Nephron progenitor cell (in vitro differentiated cells): ENCODE measurements at regions not wholly inside any gene's neighbourhood (a gene's known extent, or its start where the extent isn't known, plus 50 kb on each side); places are given as distances from the start of the nearest gene placed in this dataset.
"Not testable (repeated sequence)": the region's sequence is repeated elsewhere in the genome, so short reads cannot be mapped to it uniquely, and the experiment has no call there.

ENCODE experiments used
- DNase-seq: peaks from one replicate; pipeline ENCODE4 v3.0.0; 2021
- H3K27ac Mint-ChIP-seq: 2 replicates; pipeline ENCODE4 v1.8.0; 2021; ENCODE audit warnings: mild to moderate bottlenecking, moderate library complexity, mixed read lengths
- H3K27me3 Mint-ChIP-seq: 2 replicates; pipeline ENCODE4 v1.8.0; 2021; ENCODE audit warnings: mild to moderate bottlenecking, low read depth, mixed read lengths; ENCODE audit not compliant: poor library complexity
- H3K36me3 Mint-ChIP-seq: 2 replicates; pipeline ENCODE4 v1.8.0; 2021; ENCODE audit warnings: low read depth, mixed read lengths
- H3K4me1 Mint-ChIP-seq: 2 replicates; pipeline ENCODE4 v1.8.0; 2021; ENCODE audit warnings: mixed read lengths
- H3K4me3 Mint-ChIP-seq: 2 replicates; pipeline ENCODE4 v1.8.0; 2021; ENCODE audit warnings: mild to moderate bottlenecking, moderate library complexity, mixed read lengths
- H3K9me3 Mint-ChIP-seq: 2 replicates; pipeline ENCODE4 v1.8.0; 2021; ENCODE audit warnings: mild to moderate bottlenecking, moderate library complexity, mixed read lengths
- CTCF ChIP-seq: fragments of 200-600 bp; sonication (generic); IDR thresholded peaks from 2 replicates; pipeline ENCODE4 v1.5.0; 2021; ENCODE audit warnings: antibody characterized with exemption

- no peak for DNase-seq
- TF ChIP-seq CTCF, result no peak
- Mint-ChIP-seq H3K4me3 (no peak overlapping the region), H3K9me3 (peaks cover 16% of the 10 kb centered on the region), H3K36me3 (no peaks in the 10 kb centered on the region), H3K27ac (no peak overlapping the region), H3K4me1 (no peaks in the 10 kb centered on the region), H3K27me3 (no peaks in the 10 kb centered on the region)
Measured at GRCh38 chr3:165938986-165939540, 101.8 kb upstream of the BCHE start.

GRCh38 chr3:165936081-165936480, 98.9 kb upstream of the BCHE start:
- not testable (repeated sequence) for H3K27me3 Mint-ChIP-seq, H3K36me3 Mint-ChIP-seq, H3K4me3 Mint-ChIP-seq, DNase-seq, H3K27ac Mint-ChIP-seq, H3K4me1 Mint-ChIP-seq
- peaks cover 16% of the 10 kb centered on the region for H3K9me3 Mint-ChIP-seq

GRCh38 chr3:165924301-165924791, 87.1 kb upstream of the BCHE start:
- H3K27ac Mint-ChIP-seq, H3K36me3 Mint-ChIP-seq, H3K4me1 Mint-ChIP-seq, DNase-seq, H3K27me3 Mint-ChIP-seq, H3K9me3 Mint-ChIP-seq, H3K4me3 Mint-ChIP-seq: not testable (repeated sequence)

- Mint-ChIP-seq H3K27me3 (peaks cover 3% of the 10 kb centered on the region), H3K4me3 (no peak overlapping the region), H3K36me3 (no peaks in the 10 kb centered on the region), H3K9me3 (peaks cover 20% of the 10 kb centered on the region), H3K4me1 (peaks cover 18% of the 10 kb centered on the region), H3K27ac (no peak overlapping the region)
- TF ChIP-seq CTCF, result no peak
- no peak for DNase-seq
Measured at GRCh38 chr3:165920984-165921383, 83.8 kb upstream of the BCHE start.

GRCh38 chr3:165919284-165919683, 82.1 kb upstream of the BCHE start:
- no peaks in the 10 kb centered on the region for H3K36me3 Mint-ChIP-seq
- peaks cover 24% of the 10 kb centered on the region for H3K9me3 Mint-ChIP-seq
- peaks cover 21% of the 10 kb centered on the region for H3K4me1 Mint-ChIP-seq
- no peak for DNase-seq
- TF ChIP-seq CTCF, result no peak
- H3K27ac Mint-ChIP-seq, result peak overlapping the region; percentile 4
- H3K4me3 Mint-ChIP-seq, result no peak overlapping the region
- peaks cover 3% of the 10 kb centered on the region for H3K27me3 Mint-ChIP-seq

- TF ChIP-seq CTCF, result no peak
- Mint-ChIP-seq H3K36me3 (no peaks in the 10 kb centered on the region), H3K27me3 (peaks cover 3% of the 10 kb centered on the region), H3K4me3 (no peak overlapping the region), H3K27ac (no peak overlapping the region), H3K9me3 (peaks cover 24% of the 10 kb centered on the region), H3K4me1 (peaks cover 21% of the 10 kb centered on the region)
- DNase-seq, result no peak
Measured at GRCh38 chr3:165918657-165918979, 81.4 kb upstream of the BCHE start.

- not testable (repeated sequence) for H3K4me3 Mint-ChIP-seq, H3K27me3 Mint-ChIP-seq, H3K36me3 Mint-ChIP-seq, DNase-seq
- H3K27ac Mint-ChIP-seq, result peak overlapping the region; percentile 49
- peaks cover 24% of the 10 kb centered on the region for H3K9me3 Mint-ChIP-seq
- peaks cover 21% of the 10 kb centered on the region for H3K4me1 Mint-ChIP-seq
Measured at GRCh38 chr3:165917938-165918656, 80.9 kb upstream of the BCHE start.

GRCh38 chr3:165915104-165915503, 77.9 kb upstream of the BCHE start:
- peaks cover 21% of the 10 kb centered on the region for H3K4me1 Mint-ChIP-seq
- peaks cover 24% of the 10 kb centered on the region for H3K9me3 Mint-ChIP-seq
- H3K4me3 Mint-ChIP-seq, H3K36me3 Mint-ChIP-seq, DNase-seq, H3K27me3 Mint-ChIP-seq, H3K27ac Mint-ChIP-seq: not testable (repeated sequence)
